Inferior parietal cortex (tissue), 1 donor: ENCODE measurements at regions not wholly inside any gene's neighbourhood (a gene's known extent, or its start where the extent isn't known, plus 50 kb on each side); places are given as distances from the start of the nearest gene placed in this dataset.

Source experiments
- DNase-seq: peaks from one replicate; pipeline ENCODE4 v3.0.0-alpha.2; 2016; ENCODE audit errors: extremely low spot score

DNA sequence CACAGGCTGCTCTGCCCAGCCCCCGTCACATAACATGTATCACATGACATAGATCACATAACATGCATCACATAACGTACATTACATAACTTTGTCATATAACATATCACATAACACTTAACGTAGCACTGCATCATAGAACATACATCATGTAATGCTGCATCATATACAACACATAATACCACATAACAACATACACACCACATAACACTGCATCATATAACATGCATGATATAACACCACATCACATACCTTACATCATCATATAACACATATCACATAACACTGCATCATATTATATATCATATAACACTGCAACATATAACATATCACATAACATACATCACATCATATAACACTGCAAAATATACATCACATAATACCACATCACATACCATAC is 83.8 kb downstream of the AXIN2 start:
- DNase-seq: no peak

GRCh38 chr17:65474660-65475059 is 86.8 kb downstream of the AXIN2 start:
- DNase-seq: no peak

- no peak for DNase-seq
Observed at GRCh38 chr17:65473985-65474384, 87.5 kb downstream of the AXIN2 start.

GRCh38 chr17:65473363-65473762 is 88.1 kb downstream of the AXIN2 start:
- no peak for DNase-seq

DNA sequence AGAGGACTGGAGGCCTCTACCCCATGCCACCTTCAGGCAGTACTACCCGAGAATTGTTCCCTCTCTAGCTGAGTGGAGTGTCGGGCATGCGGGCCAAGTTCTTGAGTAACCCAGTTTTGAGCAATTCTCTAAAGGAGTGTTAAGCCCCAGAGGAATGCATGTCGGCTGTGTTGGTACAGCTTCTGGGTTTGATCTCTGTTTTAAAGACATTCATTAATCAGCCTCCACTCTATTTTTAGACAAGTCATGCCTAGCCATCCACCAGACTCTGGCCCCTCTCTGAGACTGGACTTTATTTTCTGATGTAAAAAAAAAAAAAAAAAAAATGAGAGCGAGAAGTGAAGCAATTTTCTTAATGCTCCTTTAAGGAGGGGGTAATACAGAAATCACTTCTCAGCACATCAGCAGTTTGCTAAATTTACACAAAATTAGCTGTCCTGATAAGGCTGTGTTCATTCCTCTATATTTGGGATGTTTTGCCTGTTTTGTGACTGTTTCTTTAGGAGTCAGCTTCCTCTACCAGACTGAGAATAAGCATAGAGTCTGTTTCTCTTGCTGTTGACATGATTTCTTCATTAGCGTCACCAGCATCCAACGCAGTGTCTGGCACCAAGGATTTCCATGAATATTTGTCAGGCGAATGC is 88.7 kb downstream of the AXIN2 start:
- DNase-seq: no peak

GRCh38 chr17:65470783-65471182 is 90.7 kb downstream of the AXIN2 start:
- DNase-seq: no peak

DNA sequence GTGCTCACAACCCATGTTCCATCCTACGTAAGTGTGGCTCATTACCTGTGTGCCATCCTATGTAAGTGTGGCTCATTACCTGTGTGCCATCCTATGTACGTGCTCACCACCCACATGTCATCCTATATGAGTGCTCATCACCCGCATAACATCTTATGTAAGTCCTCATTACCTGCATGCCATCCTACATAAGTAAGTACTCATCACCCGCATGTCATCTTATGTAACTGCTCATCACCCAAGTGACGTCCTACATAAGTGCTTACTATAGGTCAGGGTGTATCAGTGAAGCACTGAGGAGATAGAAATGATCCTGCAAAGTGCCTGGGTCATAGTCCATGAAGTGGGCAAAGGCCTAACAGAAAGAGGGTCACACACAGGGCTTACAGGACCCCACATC is 93.1 kb downstream of the AXIN2 start:
- no peak for DNase-seq

DNA sequence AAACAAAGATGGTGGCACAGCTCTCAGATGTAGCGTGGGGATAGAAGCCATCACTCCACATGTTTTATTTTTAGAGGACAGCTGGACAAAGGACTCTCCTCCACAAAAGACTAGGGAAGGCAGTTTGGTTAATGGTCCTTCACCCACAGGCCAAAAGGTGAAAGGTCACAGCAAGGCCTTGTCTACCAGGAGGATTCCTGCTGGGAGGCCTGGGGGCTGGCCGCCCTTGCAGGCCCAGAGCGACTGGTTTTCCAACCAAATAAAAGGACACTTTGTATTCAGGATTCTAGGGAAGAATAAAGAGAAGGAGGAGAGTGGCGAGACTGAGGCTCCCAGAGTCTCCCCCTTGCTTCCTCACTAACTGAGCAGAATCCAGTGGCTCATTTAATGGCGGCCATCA is 94.3 kb downstream of the AXIN2 start:
- DNase-seq: no peak

DNA sequence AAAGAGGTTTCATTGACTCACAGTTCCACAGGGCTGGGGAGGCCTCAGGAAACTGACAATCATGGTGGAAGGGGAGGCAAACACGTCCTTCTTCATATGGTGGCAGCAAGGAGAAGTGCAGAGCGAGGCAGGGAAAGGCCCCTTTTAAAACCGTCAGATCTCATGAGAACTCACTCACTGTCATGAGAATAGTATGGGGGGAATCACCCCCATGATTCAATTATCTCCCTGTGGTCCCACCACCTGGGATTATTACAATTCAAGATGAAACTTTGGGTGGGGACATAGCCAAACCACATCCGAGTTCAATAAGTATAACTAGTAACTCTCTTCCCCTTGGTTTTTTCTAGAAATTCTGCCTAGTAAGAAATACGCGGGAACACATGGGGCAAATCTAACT is 94.9 kb downstream of the AXIN2 start:
- no peak for DNase-seq

GRCh38 chr17:65463242-65463641 is 98.2 kb downstream of the AXIN2 start:
- DNase-seq: no peak

DNA sequence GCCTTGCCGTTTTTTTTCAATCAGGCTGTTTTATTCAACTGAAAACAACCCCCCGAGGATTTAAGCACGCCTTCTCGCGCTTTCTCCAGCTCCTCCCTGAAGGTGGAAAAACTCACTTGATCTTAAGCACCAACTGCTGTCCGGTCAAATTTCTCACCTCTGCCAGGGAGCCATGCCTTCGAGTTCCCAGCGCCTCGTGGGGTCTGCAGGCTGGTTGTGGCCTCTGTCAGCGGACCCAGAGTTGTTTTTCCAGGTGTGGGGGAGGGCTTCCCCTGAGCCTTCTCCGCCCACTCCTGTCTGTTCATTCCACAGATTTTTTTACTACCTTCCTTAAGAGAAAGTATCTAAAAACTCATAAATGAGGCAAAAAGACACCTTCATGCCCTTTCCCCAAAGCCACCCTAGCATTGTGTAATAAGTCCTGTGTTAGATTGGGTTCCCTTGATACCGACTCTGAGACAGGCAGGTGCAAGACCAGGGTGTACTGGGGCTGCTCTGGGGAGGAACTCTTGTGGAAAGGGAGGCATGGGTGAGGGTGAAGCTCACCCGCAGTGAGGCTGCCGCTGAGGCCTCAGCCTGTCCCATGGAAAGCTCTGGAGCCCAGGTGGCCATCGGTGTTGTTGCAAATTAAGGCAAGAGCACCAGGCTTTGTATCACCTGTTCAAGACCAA is 101.6 kb downstream of the AXIN2 start:
- no peak for DNase-seq

DNA sequence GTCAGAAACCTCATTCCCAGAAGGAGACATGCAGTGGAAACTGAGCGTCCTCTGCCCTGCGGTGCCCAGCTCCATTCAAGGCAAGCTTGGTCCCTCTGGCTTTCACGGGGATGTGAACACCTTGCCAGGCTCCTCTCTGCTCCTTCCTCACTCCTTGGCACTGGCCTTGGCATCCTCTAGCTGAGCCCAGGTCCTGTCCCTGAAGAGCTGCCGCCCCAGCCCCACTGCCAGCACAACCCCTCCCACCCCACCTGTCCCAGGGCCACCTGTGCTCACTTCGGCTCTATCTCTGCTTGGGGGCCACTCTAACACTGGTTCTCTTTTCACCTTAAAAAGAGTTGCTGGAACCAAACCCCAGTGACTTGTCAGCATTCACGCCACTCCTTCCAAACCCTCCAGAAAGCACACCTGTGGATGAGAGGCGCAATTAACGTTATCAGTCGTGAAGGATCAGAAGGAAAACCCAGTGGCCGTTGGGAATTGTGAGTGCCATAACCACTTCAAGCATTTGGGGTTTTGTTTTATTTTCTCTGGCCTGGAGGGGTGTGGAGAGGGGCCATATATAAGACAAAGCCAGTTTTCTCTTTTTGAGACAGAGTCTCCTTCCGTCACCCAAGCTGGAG is 103.7 kb downstream of the AXIN2 start:
- no peak for DNase-seq

DNA sequence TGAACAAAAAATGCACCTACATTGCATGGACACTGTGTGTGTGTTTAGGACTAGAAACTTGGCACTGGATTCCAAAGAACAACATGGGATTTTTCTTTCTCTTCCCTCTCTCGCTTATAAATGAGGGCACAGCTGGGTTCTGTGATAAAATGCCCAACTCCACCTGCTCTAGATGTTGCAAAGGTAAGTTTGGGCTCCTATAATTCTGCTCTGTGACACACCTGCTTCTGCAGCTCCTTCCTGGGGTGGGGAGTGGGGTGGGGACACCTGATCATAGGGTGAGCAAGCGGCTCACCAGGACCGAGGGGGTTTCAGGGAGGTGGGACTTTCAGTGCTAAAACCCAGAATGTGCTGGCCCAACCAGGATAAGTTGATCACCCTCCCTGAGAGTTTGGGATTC is 104.3 kb downstream of the AXIN2 start:
- DNase-seq: no peak

- DNase-seq: no peak
Observed at GRCh38 chr17:65456368-65457151, 104.9 kb downstream of the AXIN2 start.

GRCh38 chr17:65455972-65456343 is 105.5 kb downstream of the AXIN2 start:
- no peak for DNase-seq

GRCh38 chr17:65455154-65455971 is 106.1 kb downstream of the AXIN2 start:
- no peak for DNase-seq

- no peak for DNase-seq
Observed at GRCh38 chr17:65453204-65453931, 108.1 kb downstream of the AXIN2 start.

DNA sequence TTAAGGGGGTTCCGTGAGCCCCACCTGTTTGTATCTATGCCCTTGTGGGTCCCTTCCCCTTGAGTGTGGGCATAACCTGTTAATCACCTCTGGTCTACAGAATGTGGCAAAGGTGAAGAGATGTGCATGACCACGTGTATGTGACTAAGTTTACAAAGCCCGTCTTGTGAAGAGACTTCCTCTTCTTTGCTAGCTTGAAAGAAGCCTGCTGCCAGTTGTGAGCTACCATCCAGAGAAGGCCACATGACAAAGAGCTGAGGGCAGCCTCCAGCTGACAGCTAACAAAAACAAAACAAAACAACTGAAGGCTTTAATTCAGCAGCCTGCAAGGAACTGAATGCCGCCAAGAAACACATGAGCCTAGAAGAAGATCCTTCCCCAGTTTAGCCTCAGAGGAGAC is 112.0 kb downstream of the AXIN2 start:
- no peak for DNase-seq

DNA sequence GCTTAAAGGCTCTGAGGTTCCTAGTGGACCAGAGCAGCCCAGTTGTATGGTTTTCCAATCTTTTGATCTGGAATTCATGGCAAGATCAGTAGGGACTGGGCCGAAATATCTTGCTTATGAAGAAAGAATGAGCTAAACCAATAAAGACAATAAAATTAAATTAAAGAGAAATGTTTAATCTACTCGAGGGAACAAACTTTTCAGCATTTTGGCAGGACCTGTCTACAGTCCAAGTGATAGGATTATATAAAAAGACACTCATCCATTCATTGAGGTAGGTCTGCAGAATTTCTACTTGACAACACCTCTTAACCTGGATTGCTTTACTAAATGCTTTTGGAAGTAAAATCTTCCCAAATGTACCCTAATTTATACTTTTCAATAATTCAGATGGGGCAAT is 113.6 kb downstream of the AXIN2 start:
- no peak for DNase-seq

GRCh38 chr17:65446838-65447526 is 114.5 kb downstream of the AXIN2 start:
- DNase-seq: no peak
